Iris pigment epithelial cell (primary cell): ENCODE measurements at regions not wholly inside any gene's neighbourhood (a gene's known extent, or its start where the extent isn't known, plus 50 kb on each side); places are given as distances from the start of the nearest gene placed in this dataset.
A peak's percentile ranks its signal among the peaks of the same experiment; 100 is the strongest.

Experiments
- DNase-seq: peaks from one replicate; pipeline ENCODE4 v3.0.0-alpha.2; 2011; ENCODE audit warnings: low read depth

DNA sequence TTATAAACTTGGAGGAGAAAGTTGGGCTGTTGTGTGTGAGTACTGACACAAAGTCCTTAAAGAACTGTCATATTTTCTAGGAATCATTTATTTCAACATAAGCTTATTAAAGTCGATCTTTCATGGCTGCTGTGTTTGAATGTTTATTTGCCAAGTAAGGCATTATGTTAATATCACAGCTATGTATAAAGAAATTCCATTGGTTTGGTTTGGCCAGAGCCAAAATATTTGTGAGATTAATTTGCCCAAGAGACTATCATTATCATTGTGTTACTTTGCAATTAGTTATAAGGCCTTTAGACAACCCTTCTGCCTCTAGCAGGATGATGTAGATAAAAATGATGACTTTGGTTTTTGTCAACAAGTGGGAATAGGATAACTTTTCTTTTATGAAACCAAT lies 240.6 kb upstream of the NT5C1B start:
- DNase-seq, result peak; percentile 36

DNA sequence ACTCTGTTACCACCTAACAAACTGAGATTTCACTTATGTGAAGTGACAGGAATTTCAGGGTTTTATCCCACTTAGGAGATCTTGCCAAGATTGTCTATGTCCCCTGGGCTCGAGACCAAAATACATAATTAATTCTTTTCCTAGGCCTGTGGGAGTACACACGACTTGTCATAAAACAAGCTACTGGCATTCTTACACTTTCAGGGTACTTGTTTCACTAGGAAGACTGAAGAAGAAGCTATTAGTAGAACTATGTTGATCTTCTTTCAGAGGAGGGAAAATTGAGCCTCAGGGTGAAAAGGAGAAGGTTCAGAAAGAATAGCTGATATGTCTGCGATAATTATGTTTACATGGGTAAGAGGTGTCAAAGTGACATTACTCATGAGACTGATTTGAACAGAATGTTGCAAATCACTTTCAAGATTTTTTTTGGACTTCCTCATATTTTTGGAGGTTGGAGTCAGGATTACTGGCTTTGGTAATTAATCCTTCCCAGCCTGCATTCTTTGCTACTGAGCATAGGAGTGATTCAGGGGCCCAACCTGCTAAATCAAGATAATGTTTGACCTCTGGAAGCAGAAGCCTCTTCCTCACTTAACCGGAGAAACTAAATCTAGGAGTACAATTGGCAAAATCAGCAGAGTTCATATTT lies 240.0 kb upstream of the NT5C1B start:
- DNase-seq, result peak; percentile 72

DNA sequence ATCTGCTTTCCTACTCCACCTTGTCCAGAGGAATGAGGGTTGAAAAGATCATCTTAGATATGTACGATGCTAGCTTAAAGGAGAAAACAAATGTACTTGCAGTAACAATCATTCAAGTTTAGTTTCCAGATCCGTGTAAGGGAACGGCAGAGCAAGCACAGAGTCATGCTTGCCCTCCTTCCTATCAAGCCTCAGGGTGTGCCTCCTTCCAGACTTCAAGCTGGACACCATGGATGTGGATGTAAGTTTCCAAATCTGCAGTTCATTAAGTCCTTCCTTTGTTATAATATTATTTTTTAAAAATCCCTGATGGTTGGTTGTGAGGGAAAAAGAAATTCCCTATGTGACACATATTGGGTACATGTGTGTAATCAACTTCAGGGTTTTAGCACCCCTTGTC lies 238.9 kb upstream of the NT5C1B start:
- DNase-seq, result no peak

DNA sequence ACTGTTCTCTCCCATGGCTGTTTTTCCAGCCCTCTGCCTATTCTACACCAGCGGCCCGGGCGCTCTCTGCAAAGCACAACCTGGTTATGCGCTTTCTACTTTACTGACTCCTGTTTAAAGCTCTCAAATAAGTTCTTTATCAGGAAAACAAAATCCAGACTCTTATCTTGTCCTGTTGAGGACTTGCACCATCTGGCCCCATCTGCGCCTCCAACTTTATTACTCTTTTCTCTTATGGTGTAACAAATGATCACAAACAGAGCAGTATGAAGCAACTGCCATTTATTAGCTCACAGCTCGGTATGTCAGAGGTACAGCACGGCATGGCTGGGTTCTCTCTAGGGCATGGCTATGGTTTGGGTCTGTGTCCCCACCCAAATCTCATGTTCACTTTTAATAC lies 236.5 kb upstream of the NT5C1B start:
- DNase-seq, result no peak

GRCh38 chr2:18824915-18825314 lies 235.5 kb upstream of the NT5C1B start:
- no peak for DNase-seq

GRCh38 chr2:18824325-18824790 lies 235.0 kb upstream of the NT5C1B start:
- no peak for DNase-seq

GRCh38 chr2:18821431-18821830 lies 232.1 kb upstream of the NT5C1B start:
- no peak for DNase-seq

DNA sequence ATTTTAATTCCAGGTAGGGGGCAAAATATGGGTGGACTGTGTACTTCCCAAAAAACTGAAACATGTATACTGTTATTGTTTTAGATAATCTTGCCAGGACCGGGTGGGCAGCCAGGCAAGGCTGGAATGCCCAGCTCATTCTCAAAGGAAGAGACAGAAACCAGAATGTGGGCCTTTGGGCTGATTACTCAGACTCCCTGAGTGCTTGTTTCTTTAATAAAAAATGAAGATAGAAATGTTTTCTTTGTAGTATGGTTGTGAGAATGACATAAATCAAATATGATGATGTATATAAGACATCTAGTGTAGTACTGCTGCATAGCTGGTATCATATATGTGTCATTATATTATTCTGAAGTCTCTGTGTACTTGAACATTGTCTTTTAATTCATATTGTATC lies 231.6 kb upstream of the NT5C1B start:
- no peak for DNase-seq

DNA sequence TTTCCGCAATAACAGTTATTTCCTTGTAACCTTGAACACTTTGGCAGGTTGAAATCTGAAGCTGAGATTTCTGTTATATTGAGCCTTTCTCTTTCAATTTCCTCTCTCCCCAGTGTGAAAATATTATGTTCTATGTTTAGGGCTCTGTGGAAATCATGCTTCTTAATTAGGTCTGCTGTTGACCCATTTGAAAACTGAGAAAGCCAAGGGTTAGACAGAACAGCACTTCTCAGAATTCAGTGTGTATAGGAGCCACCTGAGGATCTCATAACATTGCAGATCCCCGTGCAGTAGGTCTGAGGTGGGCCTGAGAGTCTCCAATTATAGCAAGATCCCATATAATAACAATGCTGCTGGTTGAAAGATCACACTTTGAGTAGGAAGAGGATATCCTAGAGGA lies 230.2 kb upstream of the NT5C1B start:
- no peak for DNase-seq

DNA sequence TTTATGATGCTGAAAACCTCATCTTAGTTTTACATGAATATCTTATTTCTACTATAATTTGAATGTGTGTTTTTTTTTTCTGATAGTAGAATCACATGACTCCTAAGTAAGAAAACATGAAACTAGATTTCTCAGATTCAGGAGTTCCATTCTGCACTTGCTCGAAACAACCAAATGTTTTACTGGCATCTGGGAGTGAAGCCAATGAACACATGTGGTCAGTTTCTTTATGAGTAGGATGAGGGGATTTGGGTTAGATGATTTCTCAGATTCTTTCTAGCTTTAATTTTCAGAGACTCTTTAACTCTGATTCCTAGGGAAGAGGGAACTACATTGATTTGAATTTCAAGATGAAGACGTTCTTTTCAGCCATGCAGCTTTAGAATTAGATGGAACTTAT lies 225.0 kb upstream of the NT5C1B start:
- DNase-seq, result peak; percentile 93

DNA sequence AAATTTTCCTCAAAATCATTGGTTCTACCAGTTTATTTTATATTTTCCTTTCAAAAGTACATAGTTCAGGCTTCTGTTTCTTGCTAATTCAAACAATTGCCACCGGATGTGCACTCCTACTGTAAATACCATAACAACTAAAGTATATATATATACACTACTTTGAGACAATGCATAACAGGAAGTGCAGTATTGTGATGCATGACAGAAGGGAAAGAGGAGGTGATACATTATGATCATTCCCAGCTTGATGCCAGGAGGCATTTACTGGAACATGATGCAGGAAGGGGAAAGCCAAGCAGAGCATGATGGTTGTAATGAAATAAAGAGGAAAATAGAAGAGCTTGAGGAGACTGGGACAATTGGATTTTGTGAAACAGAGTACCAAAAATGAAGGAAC lies 215.2 kb upstream of the NT5C1B start:
- DNase-seq, result no peak

DNA sequence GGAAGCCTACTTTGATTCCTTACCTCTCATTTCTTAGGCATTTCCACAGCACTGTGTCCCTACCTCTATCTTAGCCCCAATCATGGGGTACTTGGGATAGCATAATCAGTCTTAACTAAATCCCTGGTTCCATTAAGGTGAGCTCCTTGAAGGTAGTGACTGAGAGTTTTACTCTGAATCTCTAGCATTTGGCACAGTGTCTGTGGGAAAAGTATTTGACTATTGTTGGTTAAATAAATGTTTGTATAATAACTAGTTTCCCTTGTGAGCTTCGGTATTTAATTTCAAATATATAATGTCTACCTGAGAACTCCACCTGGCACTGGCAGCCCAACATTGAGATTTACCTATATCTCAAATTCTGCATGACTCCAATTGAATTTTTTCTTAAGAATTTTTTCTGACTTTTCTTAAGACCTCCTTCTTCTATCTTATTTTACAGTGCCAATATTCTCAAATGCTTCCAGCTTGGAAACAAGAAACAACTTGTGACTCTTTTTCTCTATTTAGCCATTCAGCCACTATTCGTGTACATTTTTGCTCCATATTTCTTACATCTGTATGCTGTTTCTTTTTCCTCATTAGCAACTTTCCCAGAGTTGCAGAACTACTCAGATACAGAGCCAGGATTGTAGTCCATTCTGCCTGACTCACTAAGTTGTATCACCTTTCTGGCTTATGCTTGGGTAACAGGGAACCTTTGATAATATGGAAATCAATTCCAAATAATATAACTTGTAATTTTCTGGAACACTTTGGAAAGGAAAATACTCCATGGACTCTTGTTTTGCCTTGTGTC lies 214.0 kb upstream of the NT5C1B start:
- DNase-seq, result no peak

DNA sequence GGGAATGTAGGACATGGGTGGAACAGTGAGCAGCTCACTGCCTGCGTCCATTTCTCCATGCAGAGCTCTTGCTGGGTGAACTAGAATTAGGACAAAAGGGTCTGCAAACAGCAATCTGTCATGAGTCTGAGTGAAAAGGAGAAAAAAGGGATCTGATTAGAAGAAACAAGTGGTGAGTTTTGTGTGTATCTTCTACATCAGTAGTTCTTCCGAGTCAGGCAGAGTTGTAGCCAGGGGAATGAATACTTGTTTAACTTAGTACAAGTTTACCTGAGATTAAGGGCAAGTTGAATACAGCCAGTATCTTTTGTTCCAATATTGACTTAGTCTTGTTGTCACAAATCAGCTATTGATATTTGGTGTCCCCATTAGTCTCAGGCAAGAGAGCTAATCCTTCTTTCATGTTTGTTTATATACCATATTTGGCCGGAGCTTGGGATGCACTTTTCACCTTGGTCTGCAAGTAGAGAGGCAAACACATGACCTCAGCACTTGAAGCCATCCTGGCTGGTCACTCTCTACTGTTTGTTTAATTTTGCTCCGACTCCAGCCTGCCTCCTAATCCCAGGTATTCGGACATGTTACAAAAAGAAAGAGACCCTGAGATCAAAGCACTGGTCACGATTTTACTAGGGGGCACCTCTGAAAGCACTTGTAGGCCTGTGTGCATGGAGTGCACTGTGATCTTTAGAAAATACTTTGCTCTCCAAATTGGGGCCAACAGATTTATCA lies 211.0 kb upstream of the NT5C1B start:
- DNase-seq, result no peak

- DNase-seq, result peak; percentile 30
These were observed 210.0 kb upstream of the NT5C1B start for GRCh38 chr2:18799397-18799796.

DNA sequence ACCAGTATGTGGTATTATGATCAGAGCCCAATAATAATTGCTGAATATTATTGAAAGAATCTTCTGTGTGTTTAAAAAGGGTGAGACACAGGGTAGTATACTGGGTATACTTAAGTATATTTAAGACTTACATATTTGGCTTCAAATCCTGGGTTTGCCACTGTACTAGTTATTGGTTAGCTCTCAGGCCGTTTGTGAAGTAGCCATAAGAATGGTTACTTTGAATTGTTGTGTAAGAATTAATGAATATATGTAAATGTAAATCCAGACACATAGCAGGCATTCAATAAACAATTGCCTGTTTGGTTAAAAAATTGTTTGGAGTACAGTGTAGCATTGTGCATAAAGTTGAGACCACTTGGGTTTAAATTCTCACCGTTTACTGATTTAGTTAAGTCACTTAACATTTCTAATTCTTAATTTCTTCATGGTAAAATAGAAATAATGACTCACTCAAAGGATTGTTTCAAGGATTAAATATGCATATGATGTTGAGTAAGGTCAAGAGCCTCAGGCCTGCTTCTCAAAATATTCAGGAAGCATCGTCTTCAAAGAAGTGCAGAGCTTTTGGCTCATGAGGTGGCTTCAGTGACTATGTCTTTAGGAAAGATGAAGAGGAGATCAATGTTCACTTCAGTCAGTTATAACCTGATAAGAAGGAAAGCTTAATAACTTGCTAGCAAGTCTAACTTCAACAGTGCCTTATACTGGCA lies 207.9 kb upstream of the NT5C1B start:
- DNase-seq, result no peak

- DNase-seq, result peak; percentile 46
These were observed 206.5 kb upstream of the NT5C1B start for GRCh38 chr2:18795906-18796305.

GRCh38 chr2:18792684-18793083 lies 203.3 kb upstream of the NT5C1B start:
- no peak for DNase-seq

DNA sequence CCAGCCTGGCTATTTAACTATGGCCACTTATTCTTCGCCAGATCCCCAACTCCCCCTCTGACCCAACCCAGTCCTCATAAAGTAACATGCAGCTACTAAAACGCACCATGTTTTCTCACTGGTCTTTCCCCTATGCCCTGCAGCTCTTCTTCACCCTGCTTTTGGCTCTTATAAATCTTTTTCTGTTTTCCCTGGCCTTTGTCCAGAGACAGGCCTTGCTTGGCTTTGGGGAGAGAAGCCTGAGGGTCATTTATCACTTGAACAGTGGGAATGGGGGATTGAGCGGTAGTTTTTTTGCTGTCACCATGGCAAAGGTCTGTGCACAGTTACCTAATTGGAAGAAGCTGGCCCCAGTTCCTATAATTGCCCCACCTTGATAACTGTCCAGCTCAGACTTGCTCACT lies 202.9 kb upstream of the NT5C1B start:
- DNase-seq, result peak; percentile 22

- DNase-seq, result peak; percentile 79
These were observed 201.9 kb upstream of the NT5C1B start for GRCh38 chr2:18791172-18791797.

DNA sequence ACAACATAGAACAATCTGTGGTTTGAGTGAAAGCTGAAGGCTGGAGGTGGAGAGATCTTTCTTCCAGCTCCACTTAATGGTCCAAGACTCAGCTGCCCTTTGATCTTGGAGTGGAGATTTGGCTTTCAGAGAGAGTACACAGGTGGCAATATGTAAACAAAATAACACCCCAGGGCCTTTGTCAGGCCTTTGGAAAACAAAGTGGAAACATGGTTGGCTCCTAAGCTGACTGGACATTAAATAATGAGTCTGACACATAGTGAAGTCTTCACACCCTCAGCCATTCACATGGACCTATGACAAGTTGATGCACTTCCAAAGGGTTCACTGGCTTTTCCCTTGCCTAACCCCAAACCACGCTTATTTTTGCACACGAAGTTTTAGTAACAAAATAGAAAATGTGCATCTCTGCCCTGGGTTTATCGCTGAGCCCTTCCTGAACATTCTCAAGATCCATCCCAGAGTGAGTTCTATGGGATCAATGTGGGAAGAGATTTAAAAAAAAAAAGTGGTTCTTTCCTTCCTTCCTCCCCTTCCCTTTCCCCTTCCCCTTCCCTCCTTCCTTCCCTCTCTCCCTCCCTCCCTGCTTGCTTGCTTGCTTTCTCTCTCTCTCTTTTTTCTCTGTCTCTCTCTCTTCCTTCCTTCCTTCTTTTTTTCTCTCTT lies 201.3 kb upstream of the NT5C1B start:
- DNase-seq, result no peak

- DNase-seq, result peak; percentile 20
These were observed 199.2 kb upstream of the NT5C1B start for GRCh38 chr2:18788592-18788991.
